Ovary (tissue), 7 donors: ENCODE measurements at regions not wholly inside any gene's neighbourhood (a gene's known extent, or its start where the extent isn't known, plus 50 kb on each side); places are given as distances from the start of the nearest gene placed in this dataset.
"Not testable (repeated sequence)": the region's sequence is repeated elsewhere in the genome, so short reads cannot be mapped to it uniquely, and the experiment has no call there.

Experiments
- DNase-seq, 5 donors: peaks; one replicate each; pipeline ENCODE4 v3.0.0-alpha.2; 2019 to 2020
- H3K27ac ChIP-seq, 2 donors: fragments of 200-600 bp; one replicate each; pipeline versions ENCODE4 v1.5.1 to v1.8.0; 2019 to 2022
- H3K27me3 ChIP-seq: fragments of 200-600 bp; one replicate; pipeline ENCODE4 v1.8.0; 2022
- H3K36me3 ChIP-seq: fragments of 200-600 bp; sonication (generic); one replicate; pipeline ENCODE4 v1.5.1; 2019
- H3K4me1 ChIP-seq: one replicate; pipeline ENCODE4 v1.8.1; 2013; ENCODE audit warnings: mild to moderate bottlenecking, moderate library complexity; ENCODE audit not compliant: insufficient read depth
- H3K4me3 ChIP-seq: fragments of 200-600 bp; sonication (generic); one replicate; pipeline ENCODE4 v1.5.1; 2017
- H3K9me3 ChIP-seq, 2 donors: fragments of 200-600 bp in 1 of 2; sonication (generic) in 1 of 2; one replicate each; pipeline versions ENCODE4 v1.5.1 to v1.8.1; 2013 to 2019; ENCODE audit warnings: mild to moderate bottlenecking in 1 of 2, moderate library complexity in 1 of 2
- CTCF ChIP-seq, 3 donors: fragments of 450-650 bp in 2 of 3; fragments of 200-600 bp in 1 of 3; IDR thresholded peaks; one replicate each; pipeline versions ENCODE4 v1.5.1 to v1.8.0; 2016 to 2022; ENCODE audit warnings: antibody characterized with exemption in 3 of 3, mild to moderate bottlenecking in 1 of 3
- EP300 ChIP-seq: sonication (generic); formaldehyde crosslinking; IDR thresholded peaks from one replicate; pipeline ENCODE4 v1.6.1; 2017; ENCODE audit warnings: antibody characterized with exemption
- POLR2A ChIP-seq: fragments of 450-650 bp; IDR thresholded peaks from one replicate; pipeline ENCODE4 v1.6.1; 2017; ENCODE audit warnings: antibody characterized with exemption, mild to moderate bottlenecking, moderate library complexity
- WGBS, 3 donors: extraction: QIAGEN DNeasy Blood & Tissue Kit in 1 of 3; methylation state at CpG; one replicate each; pipeline versions ENCODE4 v1.1.5 to v1.1.7; 2013 to 2017; 5-methylcytosine and 5-hydroxymethylcytosine counted together
- intact Hi-C, 4 donors: fragments of 100-400 bp; cut with DNase I; formaldehyde crosslinking; loops; one replicate each; pipeline versions ENCODE4 v1.11.0 to v1.15.1; 2022 to 2023
- donor health status: DM: no; HTN: no; CAD: no; lungs with moderate emphysema.
- donor health status: DM: no; HTN: no; CAD: no.
- donor health status: Bipolar disorder and iron deficiency.
- donor health status: DM: no; HTN: no; CAD: no.
- donor health status: DM: yes; HTN: yes; CAD: no.

GRCh38 chr3:8069471-8069870, 432.2 kb upstream of the LMCD1 start:
- Histone ChIP-seq H3K27ac (no peak overlapping the region), H3K4me1 (no peaks in the 10 kb centered on the region), H3K36me3 (no peaks in the 10 kb centered on the region), H3K27me3 (no peaks in the 10 kb centered on the region), H3K9me3 (no peaks in the 10 kb centered on the region), H3K4me3 (no peak overlapping the region)
- WGBS, 3 donors = 7 to 25% (median 17%) methylated on average over 1 of the region's 1 CpG
- TF ChIP-seq POLR2A (no peak), EP300 (no peak), CTCF (IDR thresholded peaks at IDR 0.05) (no peak)
- no peak for DNase-seq
- intact Hi-C loops = no loop called here

- Histone ChIP-seq H3K27me3 (no peaks in the 10 kb centered on the region), H3K36me3 (no peaks in the 10 kb centered on the region), H3K4me3 (no peak overlapping the region), H3K9me3 (no peaks in the 10 kb centered on the region), H3K4me1 (no peaks in the 10 kb centered on the region), H3K27ac (no peak overlapping the region)
- TF ChIP-seq CTCF (IDR thresholded peaks at IDR 0.05) (no peak), EP300 (no peak), POLR2A (no peak)
- intact Hi-C loops = no loop called here
- no peak for DNase-seq
Measured at GRCh38 chr3:8070011-8070410, 431.6 kb upstream of the LMCD1 start.

- H3K27ac ChIP-seq, H3K4me3 ChIP-seq, H3K36me3 ChIP-seq, H3K9me3 ChIP-seq, intact Hi-C loops, H3K27me3 ChIP-seq, DNase-seq, H3K4me1 ChIP-seq: not testable (repeated sequence)
- 96 to 98% (median 97%) methylated on average over 3 of the region's 3 CpGs for WGBS, 3 donors
Measured at GRCh38 chr3:8074740-8075139, 426.9 kb upstream of the LMCD1 start.

GRCh38 chr3:8077126-8077525, 424.5 kb upstream of the LMCD1 start:
- 90 to 97% (median 93%) methylated on average over 1 of the region's 1 CpG for WGBS, 3 donors
- DNase-seq = no peak
- Histone ChIP-seq H3K4me3 (no peak overlapping the region), H3K36me3 (no peaks in the 10 kb centered on the region), H3K4me1 (no peaks in the 10 kb centered on the region), H3K27me3 (no peaks in the 10 kb centered on the region), H3K27ac (no peak overlapping the region), H3K9me3 (no peaks in the 10 kb centered on the region)
- intact Hi-C loops = no loop called here
- TF ChIP-seq POLR2A (no peak), EP300 (no peak), CTCF (IDR thresholded peaks at IDR 0.05) (no peak)

GRCh38 chr3:8080464-8080863, 421.2 kb upstream of the LMCD1 start:
- H3K4me3 ChIP-seq = no peak overlapping the region
- H3K27ac ChIP-seq = no peak overlapping the region
- no peaks in the 10 kb centered on the region for H3K36me3 ChIP-seq
- no peaks in the 10 kb centered on the region for H3K4me1 ChIP-seq
- H3K9me3 ChIP-seq = no peaks in the 10 kb centered on the region
- intact Hi-C loops = no loop called here
- no peak for DNase-seq
- no peaks in the 10 kb centered on the region for H3K27me3 ChIP-seq
- no peak for TF ChIP-seq EP300
- no peak for TF ChIP-seq CTCF (IDR thresholded peaks at IDR 0.05)
- no peak for TF ChIP-seq POLR2A
